ENCODE measurements at regions not wholly inside any gene's neighbourhood (a gene's known extent, or its start where the extent isn't known, plus 50 kb on each side); places are given as distances from the start of the nearest gene placed in this dataset.

- no peak overlapping the region for H3K4me3 ChIP-seq (ENCODE audit: low read length)
- intact Hi-C loops (cut with DNase I), result no loop called here
- H3K4me1 ChIP-seq (ENCODE audit: control insufficient read depth, insufficient read depth, low read length), result peaks cover under 1% of the 10 kb centered on the region
- H3K27ac ChIP-seq (ENCODE audit: low read length), result no peak overlapping the region
- no peaks in the 10 kb centered on the region for H3K27me3 ChIP-seq (ENCODE audit: control insufficient read depth, insufficient read depth)
- 54% methylated on average over 3 of the region's 3 CpGs for WGBS
- H3K9me3 ChIP-seq (ENCODE audit: control insufficient read depth, low read length), result no peaks in the 10 kb centered on the region
- DNase-seq, result no peak
- no peak for ATAC-seq
These were observed 703.2 kb upstream of the LRRN3 start for GRCh38 chr7:110387689-110388088.

- DNase-seq (no peak), ATAC-seq (no peak)
- H3K4me3 ChIP-seq (ENCODE audit: low read length), result no peak overlapping the region
- no peaks in the 10 kb centered on the region for H3K4me1 ChIP-seq (ENCODE audit: control insufficient read depth, insufficient read depth, low read length)
- WGBS, result 88% methylated on average over 1 of the region's 1 CpG
- H3K27me3 ChIP-seq (ENCODE audit: control insufficient read depth, insufficient read depth), result no peaks in the 10 kb centered on the region
- H3K9me3 ChIP-seq (ENCODE audit: control insufficient read depth, low read length), result no peaks in the 10 kb centered on the region
- intact Hi-C loops (cut with DNase I), result no loop called here
- no peak overlapping the region for H3K27ac ChIP-seq (ENCODE audit: low read length)
These were observed 702.5 kb upstream of the LRRN3 start for GRCh38 chr7:110388457-110388856.

GRCh38 chr7:110396021-110396420 is 694.9 kb upstream of the LRRN3 start:
- no peaks in the 10 kb centered on the region for H3K9me3 ChIP-seq (ENCODE audit: control insufficient read depth, low read length)
- no peaks in the 10 kb centered on the region for H3K4me1 ChIP-seq (ENCODE audit: control insufficient read depth, insufficient read depth, low read length)
- H3K4me3 ChIP-seq (ENCODE audit: low read length), result no peak overlapping the region
- intact Hi-C loops (cut with DNase I), result no loop called here
- no peaks in the 10 kb centered on the region for H3K27me3 ChIP-seq (ENCODE audit: control insufficient read depth, insufficient read depth)
- ATAC-seq (no peak), DNase-seq (no peak)
- no peak overlapping the region for H3K27ac ChIP-seq (ENCODE audit: low read length)

GRCh38 chr7:110397927-110398660 is 692.8 kb upstream of the LRRN3 start:
- no peaks in the 10 kb centered on the region for H3K4me1 ChIP-seq (ENCODE audit: control insufficient read depth, insufficient read depth, low read length)
- intact Hi-C loops (cut with DNase I), result no loop called here
- H3K9me3 ChIP-seq (ENCODE audit: control insufficient read depth, low read length), result no peaks in the 10 kb centered on the region
- no peaks in the 10 kb centered on the region for H3K27me3 ChIP-seq (ENCODE audit: control insufficient read depth, insufficient read depth)
- DNase-seq (no peak), ATAC-seq (no peak)
- 90% methylated on average over 6 of the region's 6 CpGs for WGBS
- no peak overlapping the region for H3K27ac ChIP-seq (ENCODE audit: low read length)
- no peak overlapping the region for H3K4me3 ChIP-seq (ENCODE audit: low read length)

- ATAC-seq (no peak), DNase-seq (no peak)
- 48% methylated on average over 2 of the region's 2 CpGs for WGBS
- Histone ChIP-seq H3K27ac (ENCODE audit: low read length) (no peak overlapping the region), H3K9me3 (ENCODE audit: control insufficient read depth, low read length) (no peaks in the 10 kb centered on the region), H3K27me3 (ENCODE audit: control insufficient read depth, insufficient read depth) (no peaks in the 10 kb centered on the region), H3K4me1 (ENCODE audit: control insufficient read depth, insufficient read depth, low read length) (no peaks in the 10 kb centered on the region), H3K4me3 (ENCODE audit: low read length) (no peak overlapping the region)
- intact Hi-C loops (cut with DNase I), result no loop called here
These were observed 691.5 kb upstream of the LRRN3 start for GRCh38 chr7:110399421-110399820.

GRCh38 chr7:110400411-110400810 is 690.5 kb upstream of the LRRN3 start:
- DNase-seq, result no peak

GRCh38 chr7:110407242-110407641 is 683.7 kb upstream of the LRRN3 start:
- Histone ChIP-seq H3K9me3 (ENCODE audit: control insufficient read depth, low read length) (no peaks in the 10 kb centered on the region), H3K27me3 (ENCODE audit: control insufficient read depth, insufficient read depth) (no peaks in the 10 kb centered on the region), H3K27ac (ENCODE audit: low read length) (no peak overlapping the region), H3K4me3 (ENCODE audit: low read length) (no peak overlapping the region), H3K4me1 (ENCODE audit: control insufficient read depth, insufficient read depth, low read length) (no peaks in the 10 kb centered on the region)
- ATAC-seq, result no peak
- DNase-seq, result no peak
- intact Hi-C loops (cut with DNase I), result no loop called here
- 75% methylated on average over 3 of the region's 3 CpGs for WGBS

More at GRCh38 chr7:110400411-110400810, 690.5 kb upstream of the LRRN3 start:
- 35% methylated on average over 2 of the region's 2 CpGs for WGBS
- no peaks in the 10 kb centered on the region for H3K9me3 ChIP-seq (ENCODE audit: control insufficient read depth, low read length)
- no peak overlapping the region for H3K4me3 ChIP-seq (ENCODE audit: low read length)
- no peak for ATAC-seq
- no peaks in the 10 kb centered on the region for H3K27me3 ChIP-seq (ENCODE audit: control insufficient read depth, insufficient read depth)
- H3K4me1 ChIP-seq (ENCODE audit: control insufficient read depth, insufficient read depth, low read length), result no peaks in the 10 kb centered on the region
- intact Hi-C loops (cut with DNase I), result no loop called here
- no peak overlapping the region for H3K27ac ChIP-seq (ENCODE audit: low read length)

- intact Hi-C loops (cut with DNase I), result no loop called here
- no peak for ATAC-seq
- no peak overlapping the region for H3K27ac ChIP-seq (ENCODE audit: low read length)
- H3K4me1 ChIP-seq (ENCODE audit: control insufficient read depth, insufficient read depth, low read length), result no peaks in the 10 kb centered on the region
- no peak for DNase-seq
- no peak overlapping the region for H3K4me3 ChIP-seq (ENCODE audit: low read length)
- no peaks in the 10 kb centered on the region for H3K27me3 ChIP-seq (ENCODE audit: control insufficient read depth, insufficient read depth)
- no peaks in the 10 kb centered on the region for H3K9me3 ChIP-seq (ENCODE audit: control insufficient read depth, low read length)
- 43% methylated on average over 1 of the region's 1 CpG for WGBS
These were observed 683.2 kb upstream of the LRRN3 start for GRCh38 chr7:110407706-110408105.

- H3K27ac ChIP-seq (ENCODE audit: low read length), result no peak overlapping the region
- no peak for ATAC-seq
- DNase-seq, result no peak
- no peak overlapping the region for H3K4me3 ChIP-seq (ENCODE audit: low read length)
- intact Hi-C loops (cut with DNase I), result no loop called here
- 79% methylated on average over 1 of the region's 1 CpG for WGBS
- no peaks in the 10 kb centered on the region for H3K9me3 ChIP-seq (ENCODE audit: control insufficient read depth, low read length)
- no peaks in the 10 kb centered on the region for H3K27me3 ChIP-seq (ENCODE audit: control insufficient read depth, insufficient read depth)
- H3K4me1 ChIP-seq (ENCODE audit: control insufficient read depth, insufficient read depth, low read length), result peaks cover 1% of the 10 kb centered on the region
These were observed 678.3 kb upstream of the LRRN3 start for GRCh38 chr7:110412614-110413013.

- no peak overlapping the region for H3K27ac ChIP-seq (ENCODE audit: low read length)
- intact Hi-C loops (cut with DNase I), result no loop called here
- no peak for ATAC-seq
These were observed 677.9 kb upstream of the LRRN3 start for GRCh38 chr7:110413038-110413437.

GRCh38 chr7:110417611-110418010 is 673.3 kb upstream of the LRRN3 start:
- H3K4me3 ChIP-seq (ENCODE audit: low read length), result no peak overlapping the region
- H3K27ac ChIP-seq (ENCODE audit: low read length), result no peak overlapping the region
- no peak for ATAC-seq
- WGBS, result 49% methylated on average over 2 of the region's 2 CpGs
- H3K4me1 ChIP-seq (ENCODE audit: control insufficient read depth, insufficient read depth, low read length), result peaks cover 1% of the 10 kb centered on the region
- H3K9me3 ChIP-seq (ENCODE audit: control insufficient read depth, low read length), result no peaks in the 10 kb centered on the region
- intact Hi-C loops (cut with DNase I), result no loop called here
- no peak for DNase-seq
- H3K27me3 ChIP-seq (ENCODE audit: control insufficient read depth, insufficient read depth), result no peaks in the 10 kb centered on the region

More at GRCh38 chr7:110413038-110413437, 677.9 kb upstream of the LRRN3 start:
- H3K27me3 ChIP-seq (ENCODE audit: control insufficient read depth, insufficient read depth), result no peaks in the 10 kb centered on the region
- H3K4me3 ChIP-seq (ENCODE audit: low read length), result no peak overlapping the region
- DNase-seq, result no peak
- H3K9me3 ChIP-seq (ENCODE audit: control insufficient read depth, low read length), result no peaks in the 10 kb centered on the region
- peaks cover 1% of the 10 kb centered on the region for H3K4me1 ChIP-seq (ENCODE audit: control insufficient read depth, insufficient read depth, low read length)
